ENCODE measurements at regions not wholly inside any gene's neighbourhood (a gene's known extent, or its start where the extent isn't known, plus 50 kb on each side); places are given as distances from the start of the nearest gene placed in this dataset.

DNA sequence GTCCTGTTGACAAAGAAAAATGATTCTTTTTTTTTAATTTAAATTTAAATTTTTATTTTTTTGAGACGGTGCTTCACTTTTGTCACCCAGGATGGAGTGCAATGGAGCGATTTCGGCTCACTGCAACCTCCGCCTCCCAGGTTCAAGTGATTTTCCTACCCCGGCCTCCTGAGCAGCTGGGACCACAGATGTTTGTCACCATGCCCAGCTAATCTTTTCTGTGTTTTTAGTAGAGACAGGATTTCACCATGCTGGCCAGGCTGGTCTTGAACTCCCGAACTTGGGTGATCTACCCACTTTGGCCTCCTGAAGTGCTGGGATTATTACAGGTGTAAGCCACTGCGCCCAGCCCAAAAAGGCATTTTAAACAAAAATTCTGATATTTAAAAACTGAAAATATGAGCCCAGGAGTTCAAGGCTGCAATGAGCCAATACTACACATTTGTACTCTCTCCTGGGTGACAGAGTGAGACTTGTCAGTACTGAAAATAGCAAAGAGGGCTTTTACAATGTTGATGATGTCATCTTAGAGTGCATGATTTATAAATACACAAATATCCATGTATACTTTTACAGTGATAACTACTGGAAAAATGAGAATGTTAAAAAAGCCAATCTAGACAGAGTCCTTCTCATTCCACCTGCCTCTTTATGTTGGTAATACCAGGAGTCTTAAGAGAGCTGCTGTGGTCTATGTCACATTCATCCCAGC, 56.0 kb upstream of the STUM start:
- TF ChIP-seq, protein P1, sequence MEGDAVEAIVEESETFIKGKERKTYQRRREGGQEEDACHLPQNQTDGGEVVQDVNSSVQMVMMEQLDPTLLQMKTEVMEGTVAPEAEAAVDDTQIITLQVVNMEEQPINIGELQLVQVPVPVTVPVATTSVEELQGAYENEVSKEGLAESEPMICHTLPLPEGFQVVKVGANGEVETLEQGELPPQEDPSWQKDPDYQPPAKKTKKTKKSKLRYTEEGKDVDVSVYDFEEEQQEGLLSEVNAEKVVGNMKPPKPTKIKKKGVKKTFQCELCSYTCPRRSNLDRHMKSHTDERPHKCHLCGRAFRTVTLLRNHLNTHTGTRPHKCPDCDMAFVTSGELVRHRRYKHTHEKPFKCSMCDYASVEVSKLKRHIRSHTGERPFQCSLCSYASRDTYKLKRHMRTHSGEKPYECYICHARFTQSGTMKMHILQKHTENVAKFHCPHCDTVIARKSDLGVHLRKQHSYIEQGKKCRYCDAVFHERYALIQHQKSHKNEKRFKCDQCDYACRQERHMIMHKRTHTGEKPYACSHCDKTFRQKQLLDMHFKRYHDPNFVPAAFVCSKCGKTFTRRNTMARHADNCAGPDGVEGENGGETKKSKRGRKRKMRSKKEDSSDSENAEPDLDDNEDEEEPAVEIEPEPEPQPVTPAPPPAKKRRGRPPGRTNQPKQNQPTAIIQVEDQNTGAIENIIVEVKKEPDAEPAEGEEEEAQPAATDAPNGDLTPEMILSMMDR (IDR thresholded peaks at IDR 0.05) = no peak
- TF ChIP-seq EP300 (IDR thresholded peaks at IDR 0.05; ENCODE audit: borderline replicate concordance in 1 of 2, low read depth in 1 of 2, low read length in 1 of 2) (no peak), MEF2A (IDR thresholded peaks at IDR 0.05; ENCODE audit: borderline replicate concordance, low read depth) (no peak), TAF1 (IDR thresholded peaks at IDR 0.05; ENCODE audit: borderline replicate concordance, low read depth, low read length) (no peak), YY1 (IDR thresholded peaks at IDR 0.05; ENCODE audit: low read depth) (no peak), EZH2phosphoT487 (IDR thresholded peaks at IDR 0.05; ENCODE audit: borderline replicate concordance, low read depth) (no peak), POLR2AphosphoS5 (IDR thresholded peaks at IDR 0.05; ENCODE audit: low read depth, low read length) (no peak), PBX3 (IDR thresholded peaks at IDR 0.05) (no peak)
- TF ChIP-seq, protein P2, sequence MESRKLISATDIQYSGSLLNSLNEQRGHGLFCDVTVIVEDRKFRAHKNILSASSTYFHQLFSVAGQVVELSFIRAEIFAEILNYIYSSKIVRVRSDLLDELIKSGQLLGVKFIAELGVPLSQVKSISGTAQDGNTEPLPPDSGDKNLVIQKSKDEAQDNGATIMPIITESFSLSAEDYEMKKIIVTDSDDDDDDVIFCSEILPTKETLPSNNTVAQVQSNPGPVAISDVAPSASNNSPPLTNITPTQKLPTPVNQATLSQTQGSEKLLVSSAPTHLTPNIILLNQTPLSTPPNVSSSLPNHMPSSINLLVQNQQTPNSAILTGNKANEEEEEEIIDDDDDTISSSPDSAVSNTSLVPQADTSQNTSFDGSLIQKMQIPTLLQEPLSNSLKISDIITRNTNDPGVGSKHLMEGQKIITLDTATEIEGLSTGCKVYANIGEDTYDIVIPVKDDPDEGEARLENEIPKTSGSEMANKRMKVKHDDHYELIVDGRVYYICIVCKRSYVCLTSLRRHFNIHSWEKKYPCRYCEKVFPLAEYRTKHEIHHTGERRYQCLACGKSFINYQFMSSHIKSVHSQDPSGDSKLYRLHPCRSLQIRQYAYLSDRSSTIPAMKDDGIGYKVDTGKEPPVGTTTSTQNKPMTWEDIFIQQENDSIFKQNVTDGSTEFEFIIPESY (IDR thresholded peaks at IDR 0.05; ENCODE audit: borderline replicate concordance, low read depth) = no peak
